Activated B cell treated with CpG ODN at 0.5 μM for 24 hours (primary cell): ENCODE measurements at regions not wholly inside any gene's neighbourhood (a gene's known extent, or its start where the extent isn't known, plus 50 kb on each side); places are given as distances from the start of the nearest gene placed in this dataset.

ENCODE experiments used
- ATAC-seq: fragments of 200-7000 bp; cut with Tn5 transposase; one replicate; pipeline ENCODE4 v1.10.0; 2021; ENCODE audit warnings: low read depth, mild to moderate bottlenecking, moderate library complexity
- CTCF ChIA-PET: fragments of 350-600 bp; sonication (Branson Sonifier 250); formaldehyde crosslinking; loops from one replicate; lab custom pipeline; 2021; ENCODE audit warnings: antibody characterized with exemption; lab: Charles Lee
- POLR2A ChIA-PET: fragments of 350-600 bp; sonication (Branson Sonifier 250); formaldehyde crosslinking; loops from one replicate; lab custom pipeline; 2021; ENCODE audit warnings: antibody characterized with exemption; lab: Charles Lee
- DNase-seq: peaks from one replicate; pipeline ENCODE4 v3.0.0; 2022
- H3K27ac Mint-ChIP-seq: one replicate; pipeline ENCODE4 v1.8.0; 2020; ENCODE audit warnings: mixed read lengths
- H3K27me3 Mint-ChIP-seq: one replicate; pipeline ENCODE4 v1.8.0; 2021; ENCODE audit warnings: mixed read lengths
- H3K36me3 Mint-ChIP-seq: one replicate; pipeline ENCODE4 v1.8.0; 2021; ENCODE audit warnings: low read depth, mixed read lengths
- H3K4me1 Mint-ChIP-seq: one replicate; pipeline ENCODE4 v1.8.0; 2021; ENCODE audit warnings: mixed read lengths
- H3K4me3 Mint-ChIP-seq: one replicate; pipeline ENCODE4 v1.8.0; 2020; ENCODE audit warnings: mild to moderate bottlenecking, mixed read lengths
- H3K9me3 Mint-ChIP-seq: one replicate; pipeline ENCODE4 v1.8.0; 2020; ENCODE audit warnings: mixed read lengths
- CTCF ChIP-seq: fragments of 200-600 bp; IDR thresholded peaks from one replicate; pipeline ENCODE4 v1.8.0; 2022; ENCODE audit warnings: antibody characterized with exemption, mild to moderate bottlenecking
- intact Hi-C: fragments of 100-400 bp; cut with micrococcal nuclease; formaldehyde crosslinking; loops from one replicate; pipeline ENCODE4 v1.15.1; 2024

- DNase-seq = no peak
- Mint-ChIP-seq H3K27ac (no peak overlapping the region), H3K36me3 (no peaks in the 10 kb centered on the region), H3K4me1 (no peaks in the 10 kb centered on the region), H3K27me3 (no peaks in the 10 kb centered on the region), H3K4me3 (no peak overlapping the region), H3K9me3 (no peaks in the 10 kb centered on the region)
- no peak for ATAC-seq
- POLR2A ChIA-PET = no interaction called here
- intact Hi-C loops = no loop called here
- TF ChIP-seq CTCF = no peak
- CTCF ChIA-PET = no interaction called here
Observed at GRCh38 chr5:136430081-136430480, 64.7 kb upstream of the TRPC7 start.

- ChIA-PET POLR2A (no interaction called here), CTCF (no interaction called here)
- H3K27me3 Mint-ChIP-seq = no peaks in the 10 kb centered on the region
- H3K4me3 Mint-ChIP-seq = no peak overlapping the region
- H3K9me3 Mint-ChIP-seq = no peaks in the 10 kb centered on the region
- ATAC-seq (no peak), DNase-seq (no peak)
- no peaks in the 10 kb centered on the region for H3K4me1 Mint-ChIP-seq
- H3K36me3 Mint-ChIP-seq = no peaks in the 10 kb centered on the region
- H3K27ac Mint-ChIP-seq = no peak overlapping the region
- TF ChIP-seq CTCF = no peak
- intact Hi-C loops = loop anchor here (5.0 kb wide), 1 partner anchor 540 kb away; no protein-coding TSS in a partner anchor
Observed at GRCh38 chr5:136427426-136427825, 62.1 kb upstream of the TRPC7 start.

- Mint-ChIP-seq H3K36me3 (no peaks in the 10 kb centered on the region), H3K27ac (no peak overlapping the region), H3K4me3 (no peak overlapping the region), H3K4me1 (no peaks in the 10 kb centered on the region), H3K27me3 (no peaks in the 10 kb centered on the region), H3K9me3 (no peaks in the 10 kb centered on the region)
- no peak for DNase-seq
- ChIA-PET POLR2A (no interaction called here), CTCF (no interaction called here)
- no peak for ATAC-seq
- intact Hi-C loops = loop anchor here (5.0 kb wide), 1 partner anchor 539 kb away; no protein-coding TSS in a partner anchor
- TF ChIP-seq CTCF = no peak
Observed at GRCh38 chr5:136425921-136426320, 60.6 kb upstream of the TRPC7 start.

- CTCF ChIA-PET = no interaction called here
- Mint-ChIP-seq H3K27ac (no peak overlapping the region), H3K4me1 (no peaks in the 10 kb centered on the region), H3K4me3 (no peak overlapping the region), H3K9me3 (no peaks in the 10 kb centered on the region), H3K36me3 (no peaks in the 10 kb centered on the region), H3K27me3 (no peaks in the 10 kb centered on the region)
- no peak for TF ChIP-seq CTCF
- no peak for DNase-seq
- POLR2A ChIA-PET = no interaction called here
- ATAC-seq = no peak
- intact Hi-C loops = loop anchor here (5.0 kb wide), 1 partner anchor 538 kb away; no protein-coding TSS in a partner anchor
Observed at GRCh38 chr5:136424835-136425584, 59.7 kb upstream of the TRPC7 start.

GRCh38 chr5:136423944-136424606 lies 58.7 kb upstream of the TRPC7 start:
- no peaks in the 10 kb centered on the region for H3K36me3 Mint-ChIP-seq
- ChIA-PET CTCF (no interaction called here), POLR2A (no interaction called here)
- DNase-seq = no peak
- no peak for TF ChIP-seq CTCF
- H3K9me3 Mint-ChIP-seq = no peaks in the 10 kb centered on the region
- H3K27me3 Mint-ChIP-seq = no peaks in the 10 kb centered on the region
- H3K4me3 Mint-ChIP-seq = no peak overlapping the region
- no peaks in the 10 kb centered on the region for H3K4me1 Mint-ChIP-seq
- ATAC-seq = no peak
- no peak overlapping the region for H3K27ac Mint-ChIP-seq
- intact Hi-C loops = no loop called here
